Activated B cell treated with CpG ODN at 0.5 μM for 24 hours (primary cell): ENCODE measurements at regions not wholly inside any gene's neighbourhood (a gene's known extent, or its start where the extent isn't known, plus 50 kb on each side); places are given as distances from the start of the nearest gene placed in this dataset.

Experiments
- ATAC-seq: fragments of 200-7000 bp; cut with Tn5 transposase; one replicate; pipeline ENCODE4 v1.10.0; 2021; ENCODE audit warnings: low read depth, mild to moderate bottlenecking, moderate library complexity
- CTCF ChIA-PET: fragments of 350-600 bp; sonication (Branson Sonifier 250); formaldehyde crosslinking; loops from one replicate; lab custom pipeline; 2021; ENCODE audit warnings: antibody characterized with exemption; lab: Charles Lee
- POLR2A ChIA-PET: fragments of 350-600 bp; sonication (Branson Sonifier 250); formaldehyde crosslinking; loops from one replicate; lab custom pipeline; 2021; ENCODE audit warnings: antibody characterized with exemption; lab: Charles Lee
- DNase-seq: peaks from one replicate; pipeline ENCODE4 v3.0.0; 2022
- H3K27ac Mint-ChIP-seq: one replicate; pipeline ENCODE4 v1.8.0; 2020; ENCODE audit warnings: mixed read lengths
- H3K27me3 Mint-ChIP-seq: one replicate; pipeline ENCODE4 v1.8.0; 2021; ENCODE audit warnings: mixed read lengths
- H3K36me3 Mint-ChIP-seq: one replicate; pipeline ENCODE4 v1.8.0; 2021; ENCODE audit warnings: low read depth, mixed read lengths
- H3K4me1 Mint-ChIP-seq: one replicate; pipeline ENCODE4 v1.8.0; 2021; ENCODE audit warnings: mixed read lengths
- H3K4me3 Mint-ChIP-seq: one replicate; pipeline ENCODE4 v1.8.0; 2020; ENCODE audit warnings: mild to moderate bottlenecking, mixed read lengths
- H3K9me3 Mint-ChIP-seq: one replicate; pipeline ENCODE4 v1.8.0; 2020; ENCODE audit warnings: mixed read lengths
- intact Hi-C: fragments of 100-400 bp; cut with micrococcal nuclease; formaldehyde crosslinking; loops from one replicate; pipeline ENCODE4 v1.15.1; 2024
- TF ChIP-seq, protein P1 (sequence below): fragments of 200-600 bp; IDR thresholded peaks from one replicate; pipeline ENCODE4 v1.8.0; 2022; ENCODE audit warnings: antibody characterized with exemption, mild to moderate bottlenecking

DNA sequence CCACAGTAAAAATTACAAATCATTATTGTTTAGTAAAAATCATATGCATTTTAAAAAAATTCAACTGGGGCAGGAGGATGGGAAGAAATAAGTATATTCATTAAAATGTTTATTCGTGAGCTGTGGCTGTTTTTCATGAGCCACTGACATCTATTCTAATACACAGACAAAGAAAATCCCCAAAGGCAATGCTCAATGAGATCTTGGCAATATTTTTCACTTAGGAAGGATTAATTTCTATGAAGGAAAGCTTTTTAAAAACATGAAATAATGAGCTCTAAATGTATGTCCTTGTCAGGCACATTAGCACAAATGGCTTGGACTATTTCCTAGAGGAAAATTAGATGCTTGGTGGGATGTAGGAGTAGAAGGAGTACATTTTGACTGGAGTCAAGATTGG, 262.0 kb upstream of the MMADHC start:
- Mint-ChIP-seq H3K4me1 (no peaks in the 10 kb centered on the region), H3K27ac (no peak overlapping the region), H3K36me3 (no peaks in the 10 kb centered on the region), H3K27me3 (no peaks in the 10 kb centered on the region), H3K4me3 (no peak overlapping the region), H3K9me3 (peaks cover 6% of the 10 kb centered on the region)
- ATAC-seq (no peak), DNase-seq (no peak)
- CTCF ChIA-PET: no interaction called here
- POLR2A ChIA-PET: no interaction called here
- TF ChIP-seq, protein P1, sequence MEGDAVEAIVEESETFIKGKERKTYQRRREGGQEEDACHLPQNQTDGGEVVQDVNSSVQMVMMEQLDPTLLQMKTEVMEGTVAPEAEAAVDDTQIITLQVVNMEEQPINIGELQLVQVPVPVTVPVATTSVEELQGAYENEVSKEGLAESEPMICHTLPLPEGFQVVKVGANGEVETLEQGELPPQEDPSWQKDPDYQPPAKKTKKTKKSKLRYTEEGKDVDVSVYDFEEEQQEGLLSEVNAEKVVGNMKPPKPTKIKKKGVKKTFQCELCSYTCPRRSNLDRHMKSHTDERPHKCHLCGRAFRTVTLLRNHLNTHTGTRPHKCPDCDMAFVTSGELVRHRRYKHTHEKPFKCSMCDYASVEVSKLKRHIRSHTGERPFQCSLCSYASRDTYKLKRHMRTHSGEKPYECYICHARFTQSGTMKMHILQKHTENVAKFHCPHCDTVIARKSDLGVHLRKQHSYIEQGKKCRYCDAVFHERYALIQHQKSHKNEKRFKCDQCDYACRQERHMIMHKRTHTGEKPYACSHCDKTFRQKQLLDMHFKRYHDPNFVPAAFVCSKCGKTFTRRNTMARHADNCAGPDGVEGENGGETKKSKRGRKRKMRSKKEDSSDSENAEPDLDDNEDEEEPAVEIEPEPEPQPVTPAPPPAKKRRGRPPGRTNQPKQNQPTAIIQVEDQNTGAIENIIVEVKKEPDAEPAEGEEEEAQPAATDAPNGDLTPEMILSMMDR: no peak
- intact Hi-C loops: no loop called here

- Mint-ChIP-seq H3K27ac (no peak overlapping the region), H3K9me3 (peaks cover 6% of the 10 kb centered on the region), H3K36me3 (no peaks in the 10 kb centered on the region), H3K27me3 (no peaks in the 10 kb centered on the region), H3K4me1 (no peaks in the 10 kb centered on the region), H3K4me3 (no peak overlapping the region)
- TF ChIP-seq, protein P1: no peak
- CTCF ChIA-PET: no interaction called here
- ATAC-seq (no peak), DNase-seq (no peak)
- intact Hi-C loops: no loop called here
- POLR2A ChIA-PET: no interaction called here
Measured at GRCh38 chr2:149849136-149849535, 261.6 kb upstream of the MMADHC start.

DNA sequence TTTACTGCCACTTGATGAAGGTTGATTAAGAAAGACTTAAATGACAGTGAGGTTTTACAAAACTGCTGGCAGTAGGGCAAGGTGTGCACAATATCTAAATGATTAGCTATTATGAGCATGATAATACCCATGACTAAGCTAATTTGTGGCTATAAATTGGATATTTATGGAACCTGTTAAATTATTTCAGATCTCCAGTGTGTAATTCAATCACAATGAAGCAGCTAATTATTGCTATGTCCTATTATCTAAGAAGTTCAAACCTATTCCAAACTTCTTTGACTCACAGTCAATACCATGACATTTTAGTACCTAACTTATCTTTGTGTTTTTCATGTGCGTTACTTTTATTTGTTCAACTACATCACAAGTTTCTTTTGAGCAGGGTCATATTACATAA, 253.8 kb upstream of the MMADHC start:
- intact Hi-C loops: no loop called here
- no peaks in the 10 kb centered on the region for H3K36me3 Mint-ChIP-seq
- ChIA-PET CTCF (no interaction called here), POLR2A (no interaction called here)
- DNase-seq (no peak), ATAC-seq (no peak)
- no peak overlapping the region for H3K4me3 Mint-ChIP-seq
- no peaks in the 10 kb centered on the region for H3K4me1 Mint-ChIP-seq
- peaks cover 4% of the 10 kb centered on the region for H3K9me3 Mint-ChIP-seq
- TF ChIP-seq, protein P1: no peak
- no peaks in the 10 kb centered on the region for H3K27me3 Mint-ChIP-seq
- H3K27ac Mint-ChIP-seq: no peak overlapping the region

- H3K36me3 Mint-ChIP-seq: no peaks in the 10 kb centered on the region
- TF ChIP-seq, protein P1: no peak
- no peaks in the 10 kb centered on the region for H3K4me1 Mint-ChIP-seq
- CTCF ChIA-PET: no interaction called here
- H3K27me3 Mint-ChIP-seq: no peaks in the 10 kb centered on the region
- H3K4me3 Mint-ChIP-seq: no peak overlapping the region
- intact Hi-C loops: no loop called here
- peaks cover 4% of the 10 kb centered on the region for H3K9me3 Mint-ChIP-seq
- no peak for DNase-seq
- POLR2A ChIA-PET: no interaction called here
- no peak for ATAC-seq
- no peak overlapping the region for H3K27ac Mint-ChIP-seq
Measured at GRCh38 chr2:149832324-149832723, 244.7 kb upstream of the MMADHC start.

- POLR2A ChIA-PET: no interaction called here
Measured at GRCh38 chr2:149828520-149829210, 241.1 kb upstream of the MMADHC start.

More at GRCh38 chr2:149828520-149829210, 241.1 kb upstream of the MMADHC start:
- Mint-ChIP-seq H3K27me3 (no peaks in the 10 kb centered on the region), H3K36me3 (no peaks in the 10 kb centered on the region), H3K4me1 (no peaks in the 10 kb centered on the region), H3K27ac (no peak overlapping the region), H3K9me3 (no peaks in the 10 kb centered on the region), H3K4me3 (no peak overlapping the region)
- TF ChIP-seq, protein P1: no peak
- ATAC-seq (no peak), DNase-seq (no peak)
- CTCF ChIA-PET: no interaction called here
- intact Hi-C loops: no loop called here
